Sigmoid colon (tissue), 6 donors: ENCODE measurements at regions not wholly inside any gene's neighbourhood (a gene's known extent, or its start where the extent isn't known, plus 50 kb on each side); places are given as distances from the start of the nearest gene placed in this dataset.

Experiments used
- DNase-seq: peaks from one replicate; pipeline ENCODE4 v3.0.0-alpha.2; 2019
- H3K27ac ChIP-seq, 4 donors: fragments of 200-600 bp; sonication (generic); one replicate each; pipeline ENCODE4 v1.5.1; 2016 to 2019; ENCODE audit warnings: mild to moderate bottlenecking in 1 of 4
- H3K27me3 ChIP-seq, 3 donors: fragments of 200-600 bp; sonication (generic); one replicate each; pipeline ENCODE4 v1.5.1; 2019; ENCODE audit warnings: mild to moderate bottlenecking in 1 of 3
- H3K36me3 ChIP-seq, 4 donors: fragments of 200-600 bp; sonication (generic); one replicate each; pipeline ENCODE4 v1.5.1; 2016 to 2019
- H3K4me1 ChIP-seq, 4 donors: fragments of 200-600 bp; sonication (generic); one replicate each; pipeline ENCODE4 v1.5.1; 2017 to 2019
- H3K4me3 ChIP-seq, 4 donors: fragments of 200-600 bp; sonication (generic); one replicate each; pipeline ENCODE4 v1.5.1; 2017 to 2019; ENCODE audit warnings: mild to moderate bottlenecking in 2 of 4, moderate library complexity in 1 of 4
- H3K9me3 ChIP-seq, 4 donors: fragments of 200-600 bp in 3 of 4; sonication (generic) in 3 of 4; one replicate each; pipeline versions ENCODE4 v1.5.1 to v1.6.1; 2013 to 2019
- CTCF ChIP-seq, 4 experiments: fragments of 450-650 bp in 3 of 4; fragments of 200-600 bp in 1 of 4; IDR thresholded peaks; one replicate each; pipeline ENCODE4 v1.5.1; 2016 to 2019; ENCODE audit warnings: antibody characterized with exemption in 4 of 4, mild to moderate bottlenecking in 3 of 4, moderate library complexity in 2 of 4
- EP300 ChIP-seq, 4 donors: sonication (generic); formaldehyde crosslinking; IDR thresholded peaks; one replicate each; pipeline ENCODE4 v1.6.1; 2017; ENCODE audit warnings: antibody characterized with exemption in 4 of 4
- POLR2A ChIP-seq, 2 donors: fragments of 450-650 bp; IDR thresholded peaks; one replicate each; pipeline ENCODE4 v1.6.1; 2016; ENCODE audit warnings: antibody characterized with exemption in 2 of 2, mild to moderate bottlenecking in 2 of 2, moderate library complexity in 2 of 2
- POLR2AphosphoS5 ChIP-seq, 4 donors: sonication (generic); formaldehyde crosslinking; IDR thresholded peaks; one replicate each; pipeline ENCODE4 v1.6.1; 2017; ENCODE audit warnings: antibody characterized with exemption in 4 of 4
- WGBS, 2 donors: extraction: QIAGEN DNeasy Blood & Tissue Kit; methylation state at CpG; one replicate each; pipeline ENCODE4 v1.1.7; 2013; 5-methylcytosine and 5-hydroxymethylcytosine counted together
- intact Hi-C: fragments of 100-400 bp; cut with DNase I; formaldehyde crosslinking; loops from one replicate; pipeline ENCODE4 v1.15.1; 2023
- donor health status: healthy with polysubstance abuse.
- donor health status: healthy.

GRCh38 chr5:171597946-171598640, 178.6 kb downstream of the FGF18 start:
- Histone ChIP-seq H3K27me3 (no peaks in the 10 kb centered on the region), H3K9me3 (no peaks in the 10 kb centered on the region), H3K36me3 (no peaks in the 10 kb centered on the region), H3K4me3 (no peak overlapping the region), H3K27ac (no peak overlapping the region), H3K4me1 (peaks cover 0 to 6% (median 0%) of the 10 kb centered on the region in 4 donors)
- TF ChIP-seq POLR2A (IDR thresholded peaks at IDR 0.05) (no peak), EP300 (IDR thresholded peaks at IDR 0.05) (no peak), POLR2AphosphoS5 (IDR thresholded peaks at IDR 0.05) (no peak), CTCF (IDR thresholded peaks at IDR 0.05) (no peak)
- intact Hi-C loops, result no loop called here
- DNase-seq, result no peak
- 80 to 88% methylated on average over 6 of the region's 6 CpGs for WGBS, 2 donors

- 84 to 86% methylated on average over 7 of the region's 7 CpGs for WGBS, 2 donors
- H3K4me1 ChIP-seq, result peaks cover 0 to 6% (median 0%) of the 10 kb centered on the region in 4 donors
- no peak for DNase-seq
- H3K27me3 ChIP-seq, result no peaks in the 10 kb centered on the region
- no peak overlapping the region for H3K4me3 ChIP-seq
- no peaks in the 10 kb centered on the region for H3K9me3 ChIP-seq
- no peak for TF ChIP-seq CTCF (IDR thresholded peaks at IDR 0.05)
- no peak for TF ChIP-seq EP300 (IDR thresholded peaks at IDR 0.05)
- TF ChIP-seq POLR2A (IDR thresholded peaks at IDR 0.05), result no peak
- TF ChIP-seq POLR2AphosphoS5 (IDR thresholded peaks at IDR 0.05), result no peak
- H3K27ac ChIP-seq, result no peak overlapping the region
- H3K36me3 ChIP-seq, result no peaks in the 10 kb centered on the region
- intact Hi-C loops, result no loop called here
These were observed 179.2 kb downstream of the FGF18 start for GRCh38 chr5:171598641-171599152.

GRCh38 chr5:171599411-171599810, 180.0 kb downstream of the FGF18 start:
- 72 to 77% methylated on average over 10 of the region's 10 CpGs for WGBS, 2 donors
- Histone ChIP-seq H3K36me3 (no peaks in the 10 kb centered on the region), H3K9me3 (no peaks in the 10 kb centered on the region), H3K27ac (no peak overlapping the region), H3K4me1 (peaks cover 0 to 6% (median 0%) of the 10 kb centered on the region in 4 donors), H3K27me3 (no peaks in the 10 kb centered on the region), H3K4me3 (no peak overlapping the region)
- TF ChIP-seq CTCF (IDR thresholded peaks at IDR 0.05) (no peak), POLR2A (IDR thresholded peaks at IDR 0.05) (no peak), POLR2AphosphoS5 (IDR thresholded peaks at IDR 0.05) (no peak)
- no peak for DNase-seq
- intact Hi-C loops, result no loop called here

- intact Hi-C loops, result loop anchor here (10.0 kb wide), 1 partner anchor 175 kb away; no protein-coding TSS in a partner anchor
- H3K27ac ChIP-seq, result no peak overlapping the region
- WGBS, 2 donors, result 81 to 85% methylated on average over 7 of the region's 7 CpGs
- H3K27me3 ChIP-seq, result no peaks in the 10 kb centered on the region
- H3K9me3 ChIP-seq, result no peaks in the 10 kb centered on the region
- no peaks in the 10 kb centered on the region for H3K36me3 ChIP-seq
- no peak overlapping the region for H3K4me3 ChIP-seq
- DNase-seq, result no peak
- H3K4me1 ChIP-seq, result peaks cover 0 to 6% (median 0%) of the 10 kb centered on the region in 4 donors
- TF ChIP-seq CTCF (IDR thresholded peaks at IDR 0.05) (no peak), POLR2AphosphoS5 (IDR thresholded peaks at IDR 0.05) (no peak)
These were observed 180.6 kb downstream of the FGF18 start for GRCh38 chr5:171599957-171600612.
